ENCODE measurements at regions not wholly inside any gene's neighbourhood (a gene's known extent, or its start where the extent isn't known, plus 50 kb on each side); places are given as distances from the start of the nearest gene placed in this dataset.

DNA sequence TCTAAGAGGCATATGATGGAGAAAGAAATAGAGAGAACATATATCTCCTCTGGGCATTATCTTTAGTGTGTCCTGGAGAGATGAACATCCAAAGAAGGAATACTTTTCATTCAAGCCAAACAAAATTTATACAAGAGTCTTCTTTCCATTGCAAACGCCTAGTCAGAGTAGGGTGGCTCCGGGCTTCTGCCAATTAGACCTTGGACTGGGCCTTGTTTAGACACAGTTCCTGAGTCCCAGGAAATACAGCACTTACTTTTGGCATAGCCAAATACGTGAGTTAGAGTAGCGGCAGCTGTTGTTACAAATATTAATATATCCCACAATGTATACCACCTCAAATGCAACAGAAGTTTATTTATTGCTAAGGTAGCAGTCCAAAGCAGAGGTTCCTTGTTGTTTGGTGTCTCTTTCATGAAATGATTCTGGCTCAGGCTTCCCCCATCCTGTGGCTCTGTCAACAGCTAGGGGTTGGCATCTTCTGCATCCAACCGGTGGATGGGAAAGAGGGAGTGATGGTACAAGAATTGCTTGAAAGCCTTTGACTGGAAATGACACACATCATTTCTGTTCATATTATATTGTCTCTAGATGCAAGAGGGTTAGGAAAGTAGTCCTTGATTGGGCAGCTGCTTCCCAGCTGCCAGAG, 148.0 kb upstream of the SPACA1 start:
- TF ChIP-seq, protein P1, sequence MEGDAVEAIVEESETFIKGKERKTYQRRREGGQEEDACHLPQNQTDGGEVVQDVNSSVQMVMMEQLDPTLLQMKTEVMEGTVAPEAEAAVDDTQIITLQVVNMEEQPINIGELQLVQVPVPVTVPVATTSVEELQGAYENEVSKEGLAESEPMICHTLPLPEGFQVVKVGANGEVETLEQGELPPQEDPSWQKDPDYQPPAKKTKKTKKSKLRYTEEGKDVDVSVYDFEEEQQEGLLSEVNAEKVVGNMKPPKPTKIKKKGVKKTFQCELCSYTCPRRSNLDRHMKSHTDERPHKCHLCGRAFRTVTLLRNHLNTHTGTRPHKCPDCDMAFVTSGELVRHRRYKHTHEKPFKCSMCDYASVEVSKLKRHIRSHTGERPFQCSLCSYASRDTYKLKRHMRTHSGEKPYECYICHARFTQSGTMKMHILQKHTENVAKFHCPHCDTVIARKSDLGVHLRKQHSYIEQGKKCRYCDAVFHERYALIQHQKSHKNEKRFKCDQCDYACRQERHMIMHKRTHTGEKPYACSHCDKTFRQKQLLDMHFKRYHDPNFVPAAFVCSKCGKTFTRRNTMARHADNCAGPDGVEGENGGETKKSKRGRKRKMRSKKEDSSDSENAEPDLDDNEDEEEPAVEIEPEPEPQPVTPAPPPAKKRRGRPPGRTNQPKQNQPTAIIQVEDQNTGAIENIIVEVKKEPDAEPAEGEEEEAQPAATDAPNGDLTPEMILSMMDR (conservative IDR thresholded peaks at IDR 0.05 in 1 of 2, IDR thresholded peaks at IDR 0.05 in 1 of 2; ENCODE audit: low read depth in 1 of 2, low read length in 2 of 2): no peak
- TF ChIP-seq EZH2 (IDR thresholded peaks at IDR 0.05; ENCODE audit: low read length, missing control alignments): no peak
